C4-2B (cell line): ENCODE measurements at regions not wholly inside any gene's neighbourhood (a gene's known extent, or its start where the extent isn't known, plus 50 kb on each side); places are given as distances from the start of the nearest gene placed in this dataset.

Experiments used
- CTCF ChIP-seq: fragments of 450-650 bp; conservative IDR thresholded peaks from 2 replicates; pipeline ENCODE4 v1.5.1; 2017; ENCODE audit warnings: mild to moderate bottlenecking
- ZFX ChIP-seq: fragments of 450-650 bp; IDR thresholded peaks from 2 replicates; pipeline ENCODE4 v1.6.1; 2017

GRCh38 chr12:93019975-93020630 lies 91.0 kb upstream of the EEA1 start:
- TF ChIP-seq CTCF (no peak), ZFX (peak; percentile 55)
